NCI-H2081 treated with DMSO at 0.1 percent for 48 hours (cell line): ENCODE measurements at regions not wholly inside any gene's neighbourhood (a gene's known extent, or its start where the extent isn't known, plus 50 kb on each side); places are given as distances from the start of the nearest gene placed in this dataset.

Source experiments
- DNase-seq: peaks from one replicate; lab custom pipeline; 2025; lab: John Stamatoyannopoulos, UW

DNA sequence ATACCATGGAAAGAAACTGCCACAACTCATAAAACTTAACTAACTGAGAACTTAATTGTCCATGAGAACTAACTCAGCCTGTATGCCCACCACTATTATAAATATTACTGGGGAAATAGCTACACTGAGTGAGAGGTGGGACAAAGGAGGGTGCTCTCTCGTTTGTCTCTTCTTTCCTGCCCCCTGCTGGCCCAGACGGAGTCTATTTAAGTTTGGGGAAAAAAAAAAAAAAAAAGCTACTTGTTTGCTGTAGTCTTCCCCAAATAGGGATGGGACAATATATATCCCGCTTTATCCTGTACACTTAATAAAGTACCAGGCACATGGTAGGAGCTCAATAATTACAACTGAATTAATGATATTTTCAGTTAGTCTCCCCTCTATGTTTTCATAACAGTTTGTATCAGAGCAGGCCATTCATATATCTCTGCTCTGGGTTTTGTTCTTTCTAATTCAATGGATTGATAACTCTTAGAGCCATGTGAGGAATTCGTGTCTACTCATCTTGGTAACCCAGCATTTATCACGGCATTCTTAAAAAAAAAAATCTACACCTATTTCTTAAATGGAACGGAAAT lies 647.6 kb upstream of the PKDCC start:
- no peak for DNase-seq

DNA sequence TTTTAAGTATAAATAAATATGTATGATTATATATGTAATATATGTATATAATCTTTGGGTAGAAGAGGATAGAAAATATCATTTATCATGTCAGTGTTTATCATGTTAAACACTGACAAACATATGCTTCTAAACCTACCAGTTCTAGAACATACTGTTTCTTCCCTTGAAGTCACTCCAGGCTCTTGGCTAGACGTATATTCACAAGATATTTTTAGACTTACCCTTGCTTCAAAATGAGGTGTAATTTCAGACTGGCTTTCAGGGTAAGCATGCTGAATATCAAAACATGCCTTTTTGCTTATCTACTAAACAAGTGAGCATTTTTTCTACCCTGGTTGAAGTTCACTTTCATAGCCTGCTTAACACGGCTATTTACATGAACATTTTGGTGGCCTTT lies 642.4 kb upstream of the PKDCC start:
- no peak for DNase-seq

DNA sequence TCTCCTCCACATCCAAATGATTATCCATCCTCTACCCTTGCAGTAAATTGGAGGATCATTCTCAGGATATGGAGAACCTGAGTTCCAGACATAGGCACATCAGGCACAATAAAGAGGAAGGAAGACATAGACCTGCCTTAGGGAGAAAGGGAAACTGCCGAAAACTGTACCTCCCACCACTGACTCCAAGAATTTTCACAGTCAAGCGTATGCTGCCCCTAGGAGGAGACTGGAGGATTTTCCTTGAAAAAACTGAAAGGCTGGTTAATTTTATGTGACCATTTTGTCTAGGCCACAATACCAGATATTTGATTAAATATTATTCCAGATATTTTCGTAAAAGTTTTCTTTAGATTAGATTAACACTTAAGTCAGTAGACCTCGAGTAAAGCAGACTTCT lies 638.5 kb upstream of the PKDCC start:
- no peak for DNase-seq

DNA sequence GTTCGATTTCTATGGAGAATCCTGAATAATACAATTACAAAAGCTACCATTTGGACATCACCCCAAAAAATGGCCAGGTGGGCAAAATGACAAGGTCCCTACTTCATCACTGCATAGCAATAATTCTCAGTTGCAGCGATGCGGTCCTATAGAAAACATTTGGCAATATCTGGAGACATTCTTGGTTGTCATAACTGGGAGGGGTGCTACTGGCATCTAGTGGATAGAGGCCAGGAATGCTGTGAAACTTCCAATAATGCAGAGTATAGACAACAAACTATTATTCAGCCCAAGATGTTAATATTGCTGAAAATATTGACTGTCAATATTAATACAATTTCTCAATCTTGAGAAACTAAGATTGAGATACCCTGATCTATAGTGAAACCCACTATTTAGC lies 637.8 kb upstream of the PKDCC start:
- no peak for DNase-seq

DNA sequence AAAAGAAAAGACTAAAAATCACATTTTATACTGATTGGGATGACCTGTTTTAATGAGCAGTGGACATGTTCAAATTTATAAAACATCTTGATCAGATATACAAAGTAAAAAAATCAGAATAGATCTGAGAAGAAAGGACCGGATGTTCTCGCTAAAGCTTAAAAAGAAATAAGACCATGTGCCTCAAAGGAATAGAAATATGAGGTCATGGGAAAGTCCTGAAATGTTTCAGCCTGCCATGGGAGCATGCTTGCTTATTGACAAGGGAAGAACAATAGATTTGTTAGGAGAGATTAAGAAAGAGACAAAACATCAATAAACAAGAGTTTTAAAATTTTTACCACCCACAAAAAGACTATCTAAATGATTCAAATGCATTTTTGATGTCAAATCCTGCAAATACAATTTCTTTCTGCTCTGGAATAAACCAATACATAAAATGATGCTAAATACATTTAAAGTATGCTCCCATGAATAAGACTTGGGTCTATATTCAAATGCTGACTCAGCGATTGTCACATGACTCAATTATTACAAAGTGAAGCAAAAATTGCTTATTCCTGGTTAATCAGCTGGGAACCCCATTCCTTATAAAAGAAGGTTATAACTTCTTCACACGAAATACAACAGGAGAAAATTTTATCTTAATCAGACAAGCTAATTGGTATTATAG lies 633.9 kb upstream of the PKDCC start:
- DNase-seq: no peak

DNA sequence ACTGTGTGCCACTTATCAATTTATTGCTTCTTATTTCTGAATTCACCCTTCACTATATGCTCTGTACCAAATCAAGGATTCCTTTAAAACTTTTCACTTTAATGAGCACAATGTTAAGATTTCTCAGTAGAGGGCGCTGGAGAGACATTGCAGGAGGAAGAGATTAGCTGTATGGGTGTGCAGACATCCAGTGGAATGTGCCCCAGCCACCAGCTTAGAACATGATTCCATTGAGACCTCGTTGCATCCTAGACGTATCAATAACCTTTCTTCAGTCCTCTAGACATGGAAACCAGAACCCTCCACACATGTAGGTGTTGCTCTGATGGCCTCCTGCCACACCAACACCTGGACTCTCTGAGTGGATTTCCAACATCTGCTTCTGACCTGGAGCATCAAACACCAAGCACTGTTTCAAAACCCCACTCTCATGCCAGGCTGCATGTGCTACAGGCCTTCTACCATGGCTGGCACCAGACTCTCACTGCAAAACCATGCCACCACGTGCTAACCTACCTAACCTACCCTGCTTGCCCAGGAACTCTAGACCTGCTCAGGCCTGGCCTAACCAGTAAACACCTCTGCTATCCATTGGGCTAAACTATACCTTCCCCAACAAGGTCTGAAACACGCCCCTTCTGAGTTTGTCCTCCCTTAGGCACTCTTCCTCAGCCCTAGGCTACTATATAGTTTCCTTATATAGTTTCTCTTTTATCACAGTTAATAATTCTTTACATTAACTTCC lies 633.2 kb upstream of the PKDCC start:
- DNase-seq: no peak

DNA sequence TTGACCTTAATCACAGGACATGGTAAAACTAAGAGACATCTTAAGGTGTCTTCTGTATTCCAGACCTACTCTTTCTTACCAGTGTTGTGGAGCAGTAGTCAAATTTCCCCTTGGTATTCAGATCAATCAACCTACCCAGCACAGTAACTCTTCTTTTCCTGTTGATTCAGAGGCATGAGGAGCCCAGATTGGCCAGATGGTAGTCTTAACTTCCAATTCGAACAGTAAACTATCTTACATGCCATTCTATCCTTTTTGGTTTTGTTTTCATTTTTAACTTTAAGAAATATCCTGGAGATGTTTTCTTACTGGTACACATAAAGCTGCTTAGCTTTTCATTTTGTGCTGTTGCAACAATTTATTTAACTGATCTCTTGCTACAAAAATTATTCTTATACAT lies 630.3 kb upstream of the PKDCC start:
- DNase-seq: no peak

DNA sequence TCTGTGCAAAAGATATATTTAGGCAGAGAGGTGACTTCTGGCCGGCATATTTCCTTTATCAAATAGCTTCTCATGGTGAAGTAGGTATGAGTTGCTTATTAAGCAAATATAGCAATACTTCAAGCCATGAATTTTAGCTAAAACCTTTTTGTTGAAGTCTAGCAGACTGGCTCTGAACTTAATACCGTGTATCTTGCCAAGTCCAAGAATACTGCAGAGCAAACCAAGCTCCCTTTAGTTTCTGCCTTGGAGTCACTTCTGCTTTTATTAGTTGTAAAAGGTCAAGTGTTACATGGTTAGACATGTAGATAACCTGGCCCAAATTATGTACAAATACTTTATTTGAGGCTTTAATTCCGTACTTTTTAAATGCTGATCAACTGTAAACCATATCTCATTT lies 627.6 kb upstream of the PKDCC start:
- DNase-seq: no peak

DNA sequence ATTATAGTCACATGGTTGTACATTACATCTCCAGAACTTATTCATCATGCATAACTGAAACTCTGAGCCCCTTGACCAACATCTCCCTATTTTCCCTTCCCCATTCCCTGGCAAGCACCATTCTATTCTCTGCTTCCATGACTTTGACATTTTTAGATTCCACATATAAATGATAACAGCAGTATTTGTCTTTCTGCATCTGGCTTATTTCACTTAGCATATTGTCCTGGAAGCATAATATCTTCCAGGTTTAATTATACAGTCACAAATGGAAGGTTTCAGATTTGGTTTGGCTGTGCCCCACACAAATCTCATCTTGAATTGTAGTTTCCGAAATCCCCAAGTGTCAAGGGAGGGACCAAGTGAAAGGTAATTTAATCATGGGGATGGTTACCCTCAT lies 626.9 kb upstream of the PKDCC start:
- no peak for DNase-seq

DNA sequence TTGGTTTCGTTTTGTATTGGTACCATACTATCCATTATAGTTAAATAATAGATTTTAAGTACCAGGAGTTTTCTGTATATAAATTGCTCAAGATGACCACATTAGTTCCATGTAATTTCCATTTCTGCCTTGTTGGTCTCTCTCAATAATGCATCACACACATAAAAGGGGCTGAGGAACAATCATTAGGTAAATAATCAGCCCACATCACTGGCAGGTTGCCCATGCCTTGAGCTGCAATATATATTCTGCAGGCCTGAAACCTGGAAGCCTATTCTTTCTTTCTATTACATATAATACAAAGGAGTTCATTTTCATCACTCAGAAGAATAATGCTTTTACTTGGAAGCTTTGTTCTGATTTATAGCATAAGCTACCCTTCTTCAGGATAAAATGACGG lies 616.1 kb upstream of the PKDCC start:
- DNase-seq: peak; percentile 87

DNA sequence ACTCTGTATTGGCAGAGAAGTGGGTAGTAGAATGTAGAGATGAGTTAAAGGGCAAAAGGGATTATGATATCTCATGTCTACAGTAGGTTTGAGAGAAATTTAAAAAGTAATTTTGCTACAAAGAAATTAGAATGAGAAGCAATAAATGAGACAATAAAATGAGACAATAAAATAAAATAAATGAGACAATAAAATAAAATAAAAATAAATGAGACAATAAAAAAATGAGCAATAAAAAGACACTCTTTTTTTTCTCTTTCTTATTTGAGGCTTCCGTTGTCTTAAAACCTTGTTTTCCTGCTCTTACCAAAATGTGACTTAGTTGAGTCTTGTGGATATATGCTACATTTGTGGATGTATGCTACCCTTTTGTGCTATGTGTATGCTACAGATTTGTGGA lies 615.4 kb upstream of the PKDCC start:
- DNase-seq: no peak

DNA sequence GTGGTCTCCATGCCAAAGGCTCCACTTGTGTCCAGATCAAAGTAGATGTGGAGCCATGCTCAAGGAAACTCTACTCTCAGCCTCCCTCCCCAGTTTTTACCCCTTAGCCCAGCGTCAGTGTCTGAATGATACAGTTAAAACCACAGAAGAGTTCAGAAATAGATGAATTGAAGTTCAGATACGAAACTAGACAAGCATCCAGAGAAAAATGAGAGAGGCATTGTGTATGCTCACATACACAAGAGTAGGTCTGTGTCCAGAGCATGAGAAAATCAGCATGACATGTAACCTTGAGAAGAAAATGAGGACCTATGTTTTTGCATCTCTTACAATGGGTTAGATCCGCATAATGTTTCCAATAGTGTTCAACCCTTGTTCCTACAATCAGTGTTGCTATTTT lies 612.8 kb upstream of the PKDCC start:
- DNase-seq: no peak

DNA sequence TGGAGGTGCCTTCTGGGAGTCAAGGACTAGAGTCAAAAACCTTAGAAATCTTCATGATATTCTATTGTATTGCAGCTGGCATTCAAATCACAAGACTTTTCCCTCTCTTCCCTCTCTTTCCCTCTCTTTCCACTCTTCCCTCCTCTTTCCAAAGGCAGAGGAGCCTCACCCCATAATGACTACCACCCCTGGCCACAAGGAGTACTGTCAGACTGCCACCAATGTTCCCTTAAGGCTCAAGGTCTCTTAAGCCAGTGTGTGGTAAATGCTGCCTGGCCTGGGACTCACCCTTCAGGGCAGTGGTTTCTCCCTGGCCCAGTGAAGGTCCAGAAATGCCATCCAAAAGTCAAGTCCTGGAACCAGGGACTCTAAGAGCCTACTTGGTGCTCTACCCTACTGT lies 605.9 kb upstream of the PKDCC start:
- no peak for DNase-seq

DNA sequence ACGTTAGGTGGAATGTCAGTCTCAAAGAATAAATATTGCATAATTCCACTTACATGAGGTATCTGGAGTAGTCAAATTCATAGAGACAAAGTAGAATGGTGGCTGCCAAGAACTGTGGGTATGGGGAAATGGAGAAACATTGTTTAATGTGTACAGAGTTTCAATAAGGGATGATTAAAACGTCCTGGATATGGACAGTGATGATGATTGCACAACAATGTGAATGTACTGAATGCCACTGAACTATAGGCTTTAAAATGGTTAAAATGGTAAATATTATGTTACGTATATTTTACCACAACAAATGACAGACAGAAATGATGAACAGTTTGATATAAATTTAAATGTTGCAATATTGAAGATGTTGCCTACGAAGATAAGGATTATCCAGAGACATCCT lies 602.0 kb upstream of the PKDCC start:
- DNase-seq: no peak

DNA sequence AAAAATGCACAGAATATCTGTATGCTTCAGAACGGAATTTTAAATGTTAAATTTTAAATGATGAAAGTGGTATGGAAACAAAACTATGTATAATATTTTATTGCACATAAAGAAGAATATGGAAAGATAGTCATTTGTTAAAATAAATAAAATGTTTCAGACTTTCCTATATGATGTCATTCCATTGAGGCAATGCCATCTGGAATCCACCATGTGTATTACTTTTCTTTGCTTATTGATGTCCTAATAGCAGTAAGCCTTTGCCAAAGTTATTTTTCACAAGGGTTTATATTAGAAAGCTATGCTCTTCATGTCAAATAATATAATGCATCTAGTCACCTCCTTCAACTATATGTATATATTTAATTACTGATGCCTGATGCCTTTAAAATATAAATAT lies 601.6 kb upstream of the PKDCC start:
- DNase-seq: no peak

DNA sequence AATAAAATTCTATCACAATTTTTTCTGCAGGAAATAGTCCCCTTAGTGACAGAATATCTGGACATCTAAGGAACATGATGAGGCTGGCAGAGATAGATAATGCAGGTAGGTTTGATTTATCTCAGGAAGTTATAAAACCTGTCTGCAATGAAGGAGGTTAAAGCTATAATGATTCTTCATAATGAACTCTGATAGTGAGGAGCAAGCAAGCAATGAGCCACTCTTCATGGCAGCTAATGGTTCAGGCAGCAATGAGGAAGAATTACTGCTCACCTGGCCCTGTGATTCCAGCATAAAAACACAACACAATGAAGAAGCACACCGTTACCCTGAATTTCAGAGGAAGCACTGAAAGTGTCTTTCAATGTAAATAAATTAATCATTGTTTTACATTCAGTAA lies 599.6 kb upstream of the PKDCC start:
- DNase-seq: no peak

DNA sequence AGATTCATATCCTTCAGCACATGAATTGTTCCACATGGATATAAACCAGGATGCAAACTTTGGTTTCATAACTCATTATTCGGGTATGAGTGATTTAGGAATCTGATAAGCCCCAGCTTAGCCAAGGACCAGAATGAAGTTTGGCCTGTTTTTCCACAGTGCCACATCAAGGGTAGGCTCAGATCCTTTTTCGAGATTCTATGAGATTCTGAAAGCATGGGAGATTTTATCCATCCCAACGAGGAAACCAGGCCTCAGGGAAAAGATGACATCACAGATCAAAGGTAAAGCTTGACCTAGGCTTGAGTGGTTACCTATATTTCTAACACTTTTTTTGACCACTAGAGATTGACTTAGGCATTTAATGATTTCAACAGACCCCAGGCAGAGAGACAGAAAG lies 590.8 kb upstream of the PKDCC start:
- no peak for DNase-seq

DNA sequence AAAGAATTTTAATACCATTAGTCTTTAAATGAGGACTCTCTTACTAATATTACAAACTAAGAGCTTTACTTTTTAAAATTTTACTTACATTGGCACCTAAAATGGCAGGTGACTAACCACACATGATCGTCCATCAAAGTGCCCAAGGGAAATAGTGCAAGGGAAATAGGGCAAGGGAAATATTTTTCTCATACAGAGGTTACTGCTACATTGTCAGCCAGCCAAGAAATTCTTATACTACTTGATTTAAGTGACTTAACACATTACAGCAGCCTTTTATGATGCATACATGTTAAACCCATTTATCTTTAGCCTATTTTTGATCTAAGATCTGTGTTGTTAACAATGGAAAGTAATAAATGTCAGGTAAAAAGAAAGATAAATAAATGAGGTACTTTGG lies 587.2 kb upstream of the PKDCC start:
- no peak for DNase-seq

DNA sequence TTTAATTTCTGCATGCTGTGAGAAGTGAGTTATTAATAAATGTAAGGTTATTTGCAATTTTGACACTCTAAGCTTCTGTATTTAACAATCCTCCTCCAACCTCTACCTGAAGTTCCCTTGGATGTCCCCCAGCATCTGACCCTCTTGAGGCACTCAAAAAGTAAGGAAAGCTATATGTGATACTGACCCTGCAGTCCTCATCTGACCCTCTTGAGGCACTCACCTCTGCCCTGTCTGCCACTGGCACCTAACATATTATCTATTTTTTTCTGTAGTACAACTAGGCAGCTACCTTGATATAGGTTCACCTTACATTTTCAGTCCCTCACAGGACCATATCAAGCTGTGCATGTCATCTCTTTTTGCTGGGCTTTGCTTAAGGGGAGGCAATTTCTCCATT lies 583.4 kb upstream of the PKDCC start:
- DNase-seq: no peak

DNA sequence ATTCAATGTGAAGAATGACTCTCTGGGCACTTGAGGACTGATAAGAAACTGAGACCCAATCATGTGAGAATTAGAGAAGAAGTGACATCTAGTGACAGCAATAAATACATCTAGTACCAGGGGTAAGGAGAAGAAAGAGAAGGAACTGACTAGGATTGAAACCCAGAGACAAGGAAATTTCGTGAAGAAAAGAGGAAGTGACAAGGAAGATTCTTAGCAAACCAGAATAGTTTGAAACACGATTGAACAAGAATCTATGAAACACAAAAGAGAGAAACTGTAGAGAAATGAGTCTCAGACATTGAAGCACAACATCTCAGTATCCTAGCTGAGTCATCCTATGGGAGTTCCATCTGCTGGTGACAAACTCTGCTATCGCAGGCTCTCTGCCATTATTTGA lies 571.9 kb upstream of the PKDCC start:
- DNase-seq: no peak

DNA sequence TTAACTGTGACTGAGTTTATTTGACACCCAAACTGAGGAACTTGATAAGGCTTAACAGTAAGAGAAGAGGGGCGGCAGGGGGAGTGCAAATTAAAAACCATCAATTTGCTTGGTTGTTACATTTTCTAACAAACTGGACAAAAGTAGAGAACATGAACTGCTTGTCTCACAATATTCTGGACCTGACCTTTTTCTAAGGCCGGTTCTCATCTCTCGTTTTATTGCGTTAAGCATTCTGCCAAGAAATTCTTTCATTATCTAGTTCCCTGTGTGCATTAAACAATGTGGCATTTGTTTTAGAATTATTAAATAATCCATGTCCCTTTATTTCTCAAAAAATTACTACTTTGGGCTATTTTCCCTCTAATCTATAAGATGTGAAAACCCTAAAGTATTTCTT lies 565.2 kb upstream of the PKDCC start:
- DNase-seq: no peak

DNA sequence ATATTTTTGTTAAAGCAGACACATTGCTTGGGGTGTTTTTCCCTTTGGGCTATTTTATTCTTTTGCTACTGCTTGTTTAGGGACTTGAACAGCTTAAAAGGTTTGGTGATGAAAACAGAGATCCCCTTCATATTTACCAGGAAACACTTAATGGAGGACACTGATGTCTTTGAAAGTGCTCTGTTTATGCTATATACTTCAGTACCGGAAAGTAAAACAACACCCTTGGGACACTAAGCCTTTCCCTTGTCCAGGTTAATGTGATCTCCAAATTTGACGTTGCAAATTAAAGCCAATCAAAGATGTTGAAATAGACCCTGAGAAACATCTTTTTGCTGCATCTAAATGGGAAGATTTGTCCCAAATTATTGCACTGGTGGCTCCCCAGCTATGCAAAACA lies 564.6 kb upstream of the PKDCC start:
- no peak for DNase-seq

DNA sequence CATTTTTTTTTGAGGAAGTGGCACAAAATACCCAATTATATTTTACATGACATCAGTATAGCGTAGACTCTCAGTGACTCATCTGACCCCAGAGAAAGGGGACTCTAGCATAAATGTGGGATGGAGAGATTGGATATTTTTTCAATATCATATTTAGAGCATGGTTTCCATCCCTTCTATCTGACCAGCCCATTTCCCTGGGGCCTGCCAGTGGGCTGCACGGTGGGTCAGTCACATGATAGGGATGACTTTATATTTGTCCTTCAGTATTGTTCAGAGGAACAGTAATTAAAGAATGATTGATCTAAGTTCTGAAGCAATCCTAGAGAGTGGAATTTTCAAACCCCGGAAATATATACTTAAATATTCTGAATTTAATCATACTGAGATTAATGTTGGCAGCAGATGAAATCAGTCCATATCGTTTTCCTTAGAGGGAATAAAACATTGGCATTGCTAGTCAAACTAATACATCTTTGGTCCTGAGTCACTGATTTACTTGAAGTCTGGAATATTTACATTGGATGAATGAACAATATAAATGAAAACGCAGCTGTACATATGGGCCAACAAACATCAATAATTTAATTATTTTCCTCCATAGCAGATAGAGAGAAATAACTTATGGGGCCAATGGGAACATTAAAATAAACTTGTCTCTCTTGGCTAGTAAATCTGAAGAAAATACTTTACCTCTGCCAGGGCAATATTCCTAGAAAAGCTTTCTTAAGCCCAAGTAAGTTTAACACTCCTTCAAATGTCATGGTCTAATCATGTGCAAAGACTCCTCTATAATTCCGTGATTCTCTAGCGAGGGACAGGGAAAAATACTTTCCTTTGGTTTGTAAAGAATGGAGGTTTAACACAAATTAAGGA lies 563.6 kb upstream of the PKDCC start:
- DNase-seq: no peak
